Uterus (tissue), 2 donors: ENCODE measurements at regions not wholly inside any gene's neighbourhood (a gene's known extent, or its start where the extent isn't known, plus 50 kb on each side); places are given as distances from the start of the nearest gene placed in this dataset.
A peak's percentile ranks its signal among the peaks of the same experiment; 100 is the strongest.

Experiments used
- CTCF ChIP-seq, 4 experiments: fragments of 200-600 bp in 2 of 4; fragments of 450-650 bp in 2 of 4; sonication (generic) in 2 of 4; IDR thresholded peaks; one replicate each; pipeline ENCODE4 v1.5.1; 2016 to 2019; ENCODE audit warnings: antibody characterized with exemption in 4 of 4, mild to moderate bottlenecking in 2 of 4, moderate library complexity in 1 of 4
- POLR2A ChIP-seq, 2 donors: fragments of 450-650 bp; IDR thresholded peaks; one replicate each; pipeline ENCODE4 v1.6.1; 2016; ENCODE audit warnings: antibody characterized with exemption in 2 of 2, mild to moderate bottlenecking in 1 of 2, moderate library complexity in 1 of 2

- TF ChIP-seq CTCF (IDR thresholded peaks at IDR 0.05) (peak; percentile 28 to 60 (median 53)), POLR2A (IDR thresholded peaks at IDR 0.05) (no peak)
Measured at GRCh38 chr20:57092112-57092899, 174.1 kb downstream of the BMP7 start.
